DMS114 treated with DMSO at 0.1 percent for 48 hours (cell line): ENCODE measurements at regions not wholly inside any gene's neighbourhood (a gene's known extent, or its start where the extent isn't known, plus 50 kb on each side); places are given as distances from the start of the nearest gene placed in this dataset.
A peak's percentile ranks its signal among the peaks of the same experiment; 100 is the strongest.
"Not testable (repeated sequence)": the region's sequence is repeated elsewhere in the genome, so short reads cannot be mapped to it uniquely, and the experiment has no call there.

Experiments
- DNase-seq: peaks from one replicate; lab custom pipeline; 2025; ENCODE audit not compliant: unreplicated experiment; lab: John Stamatoyannopoulos, UW

GRCh38 chr9:78123808-78124207 lies 92.2 kb upstream of the GNAQ start:
- no peak for DNase-seq

DNA sequence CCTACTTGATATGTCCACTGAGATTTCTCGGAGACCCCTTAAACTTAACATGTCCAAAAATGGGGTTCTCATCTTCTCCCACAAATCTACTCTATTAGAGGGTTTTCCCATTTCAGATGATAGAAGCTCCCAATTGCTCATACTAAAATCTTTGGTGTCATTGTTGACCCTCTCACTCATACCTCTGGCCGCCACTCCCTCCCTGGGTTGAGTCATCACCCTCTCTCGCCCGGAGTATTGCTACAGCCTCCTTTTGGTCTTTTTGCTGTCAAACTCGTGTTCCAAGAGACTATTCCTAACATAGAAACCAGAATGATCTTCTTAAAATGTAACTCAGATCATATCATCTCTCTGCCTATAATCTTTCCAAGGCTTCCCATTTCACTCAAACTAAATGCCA lies 91.0 kb upstream of the GNAQ start:
- no peak for DNase-seq

GRCh38 chr9:78121488-78121887 lies 89.9 kb upstream of the GNAQ start:
- DNase-seq = peak; percentile 20

DNA sequence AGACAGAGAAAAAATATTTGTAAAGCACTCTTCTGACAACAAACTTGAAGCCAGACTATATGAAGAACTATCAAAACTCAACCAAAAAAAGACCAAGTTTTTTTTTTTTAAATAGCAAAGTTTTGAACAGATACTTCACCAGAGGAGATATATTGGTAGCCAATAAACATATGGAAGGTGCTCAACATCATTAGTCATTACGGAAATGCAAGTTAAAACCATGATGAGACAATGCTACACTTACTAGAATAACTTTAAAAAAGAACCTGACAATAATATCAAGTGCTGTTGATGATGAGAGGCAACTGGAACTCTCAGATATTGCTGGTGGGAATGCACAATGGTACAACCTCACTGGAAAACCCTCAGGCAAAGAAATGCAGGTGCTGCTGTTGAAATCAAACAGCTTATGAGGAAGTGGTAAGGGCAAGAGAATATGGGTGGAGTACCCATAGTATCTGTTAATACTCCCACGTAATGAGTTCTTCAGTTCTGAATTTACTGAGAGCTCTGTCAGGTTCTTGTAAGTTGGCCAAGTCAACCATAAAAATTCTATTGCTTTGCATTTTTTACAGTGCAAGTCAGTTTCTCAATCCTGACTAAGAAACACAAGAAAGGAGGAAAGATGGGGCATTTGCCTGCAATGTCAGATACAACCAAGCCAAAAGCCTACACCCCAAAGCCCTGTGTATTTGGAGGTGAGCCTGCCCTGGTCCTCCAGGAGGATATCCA lies 87.3 kb upstream of the GNAQ start:
- no peak for DNase-seq

- DNase-seq = no peak
These were observed 83.5 kb upstream of the GNAQ start for GRCh38 chr9:78115073-78115472.

- no peak for DNase-seq
These were observed 83.0 kb upstream of the GNAQ start for GRCh38 chr9:78114581-78114980.

- DNase-seq = no peak
These were observed 80.8 kb upstream of the GNAQ start for GRCh38 chr9:78112406-78112805.

- no peak for DNase-seq
These were observed 80.4 kb upstream of the GNAQ start for GRCh38 chr9:78112004-78112403.

- DNase-seq = no peak
These were observed 77.5 kb upstream of the GNAQ start for GRCh38 chr9:78109075-78109474.

- not testable (repeated sequence) for DNase-seq
These were observed 75.0 kb upstream of the GNAQ start for GRCh38 chr9:78106586-78106985.

DNA sequence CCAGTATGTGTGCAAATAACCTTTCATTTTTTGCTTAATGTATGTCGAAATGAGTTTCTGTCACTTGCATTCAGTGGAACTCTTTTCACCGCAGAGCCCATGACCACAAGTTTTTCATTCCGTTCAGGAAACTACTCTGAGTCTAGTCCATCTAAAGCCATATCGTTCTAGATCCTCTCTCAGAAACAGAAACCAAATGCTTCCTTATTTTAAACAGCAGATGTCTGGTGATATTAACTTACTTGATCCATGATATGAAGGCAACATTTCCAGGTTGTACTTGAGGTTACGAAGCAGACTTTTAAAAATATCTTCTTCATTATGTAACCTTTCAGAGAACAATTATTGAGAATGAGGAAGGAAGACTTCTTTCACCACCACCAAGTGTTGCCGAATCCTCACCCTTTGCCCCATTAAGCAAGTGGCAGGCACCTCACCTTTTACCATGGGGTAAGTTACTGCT lies 72.4 kb upstream of the GNAQ start:
- DNase-seq = no peak

GRCh38 chr9:78101247-78101646 lies 69.6 kb upstream of the GNAQ start:
- no peak for DNase-seq

DNA sequence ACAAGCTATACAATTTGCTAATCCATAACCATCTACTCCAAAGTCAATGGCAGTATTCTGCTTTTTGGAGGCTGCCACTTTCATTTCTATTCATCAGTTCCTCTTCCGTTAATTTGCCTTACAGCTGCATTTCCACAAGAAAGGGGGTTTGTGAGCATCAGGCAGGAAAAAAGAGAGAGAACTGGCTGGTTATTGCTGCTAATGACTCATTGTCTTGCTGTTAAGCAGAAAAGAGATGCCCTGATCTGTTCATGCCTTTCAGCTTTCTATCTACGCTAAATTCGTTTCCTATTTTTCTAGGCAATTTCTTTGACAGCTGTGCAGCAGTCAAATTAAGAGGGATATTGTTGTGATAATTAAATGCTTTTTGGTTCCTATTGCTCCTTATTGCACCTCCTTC lies 65.9 kb upstream of the GNAQ start:
- DNase-seq = no peak

GRCh38 chr9:78091731-78092130 lies 60.1 kb upstream of the GNAQ start:
- no peak for DNase-seq

GRCh38 chr9:78089111-78089510 lies 57.5 kb upstream of the GNAQ start:
- no peak for DNase-seq

GRCh38 chr9:78088190-78088589 lies 56.6 kb upstream of the GNAQ start:
- not testable (repeated sequence) for DNase-seq
